ENCODE measurements at regions not wholly inside any gene's neighbourhood (a gene's known extent, or its start where the extent isn't known, plus 50 kb on each side); places are given as distances from the start of the nearest gene placed in this dataset.

- H3K27ac ChIP-seq (ENCODE audit: low read depth, low read length, poor library complexity, severe bottlenecking): no peak overlapping the region
- H3K4me2 ChIP-seq (ENCODE audit: low read length): no peak overlapping the region
- H3K9me3 ChIP-seq (ENCODE audit: low read length): no peaks in the 10 kb centered on the region
- intact Hi-C loops (cut with micrococcal nuclease; ENCODE audit: unreplicated experiment): no loop called here
- no TSS peak for BruUV-seq (replicated peaks)
- no peaks in the 10 kb centered on the region for H3K9me2 ChIP-seq (ENCODE audit: insufficient read depth, low read length)
- TF ChIP-seq EZH2phosphoT487 (IDR thresholded peaks at IDR 0.05; ENCODE audit: borderline replicate concordance, low read depth, low read length) (no peak), CTCF (conservative IDR thresholded peaks at IDR 0.05; ENCODE audit: low read length) (no peak)
- DNase-seq (ENCODE audit: low spot score): no peak
- no peaks in the 10 kb centered on the region for H3K36me3 ChIP-seq (ENCODE audit: insufficient read depth, low read length)
- no peaks in the 10 kb centered on the region for H3K79me2 ChIP-seq (ENCODE audit: insufficient read depth, low read depth, low read length)
- ChIA-PET CTCF (ENCODE audit: unreplicated experiment) (no interaction called here), POLR2A (no interaction called here)
- H3K4me1 ChIP-seq (ENCODE audit: insufficient read depth, low read length, poor library complexity, severe bottlenecking): no peaks in the 10 kb centered on the region
- H2AFZ ChIP-seq (ENCODE audit: low read length): no peak overlapping the region
- no peak overlapping the region for H3K4me3 ChIP-seq (ENCODE audit: low read depth, low read length, poor library complexity, severe bottlenecking)
- no peaks in the 10 kb centered on the region for H4K20me1 ChIP-seq (ENCODE audit: insufficient read depth, low read length)
These were observed 560.5 kb upstream of the MEF2C start for GRCh38 chr5:89443508-89443907.

DNA sequence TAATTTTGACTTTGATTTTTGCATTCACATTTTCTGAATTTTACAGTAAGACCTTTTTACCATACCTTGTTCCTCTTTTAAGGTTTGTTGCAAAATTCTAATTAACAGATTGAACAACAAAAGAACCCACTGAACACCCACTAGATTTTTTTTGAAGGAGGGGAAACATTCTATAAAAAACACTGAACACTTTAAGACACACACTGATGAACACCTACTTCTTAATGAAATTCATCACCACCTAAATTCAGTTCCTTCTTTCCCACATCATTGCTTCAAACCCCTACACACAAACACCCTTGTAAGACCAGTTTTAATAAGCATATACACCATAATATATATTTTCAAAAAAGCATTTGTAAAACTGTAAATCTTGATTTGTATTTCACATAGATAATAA lies 559.0 kb upstream of the MEF2C start:
- Histone ChIP-seq H4K20me1 (ENCODE audit: insufficient read depth, low read length) (no peaks in the 10 kb centered on the region), H3K4me2 (ENCODE audit: low read length) (no peak overlapping the region), H3K36me3 (ENCODE audit: insufficient read depth, low read length) (no peaks in the 10 kb centered on the region), H3K79me2 (ENCODE audit: insufficient read depth, low read depth, low read length) (no peaks in the 10 kb centered on the region), H3K9me3 (ENCODE audit: low read length) (no peaks in the 10 kb centered on the region), H2AFZ (ENCODE audit: low read length) (no peak overlapping the region), H3K4me1 (ENCODE audit: insufficient read depth, low read length, poor library complexity, severe bottlenecking) (no peaks in the 10 kb centered on the region), H3K27ac (ENCODE audit: low read depth, low read length, poor library complexity, severe bottlenecking) (no peak overlapping the region), H3K9me2 (ENCODE audit: insufficient read depth, low read length) (no peaks in the 10 kb centered on the region), H3K4me3 (ENCODE audit: low read depth, low read length, poor library complexity, severe bottlenecking) (no peak overlapping the region)
- no peak for DNase-seq (ENCODE audit: low spot score)
- no peak for TF ChIP-seq CTCF (conservative IDR thresholded peaks at IDR 0.05; ENCODE audit: low read length)
- no TSS peak for BruUV-seq (replicated peaks)
- CTCF ChIA-PET (ENCODE audit: unreplicated experiment): no interaction called here
- POLR2A ChIA-PET: no interaction called here
- intact Hi-C loops (cut with micrococcal nuclease; ENCODE audit: unreplicated experiment): no loop called here

DNA sequence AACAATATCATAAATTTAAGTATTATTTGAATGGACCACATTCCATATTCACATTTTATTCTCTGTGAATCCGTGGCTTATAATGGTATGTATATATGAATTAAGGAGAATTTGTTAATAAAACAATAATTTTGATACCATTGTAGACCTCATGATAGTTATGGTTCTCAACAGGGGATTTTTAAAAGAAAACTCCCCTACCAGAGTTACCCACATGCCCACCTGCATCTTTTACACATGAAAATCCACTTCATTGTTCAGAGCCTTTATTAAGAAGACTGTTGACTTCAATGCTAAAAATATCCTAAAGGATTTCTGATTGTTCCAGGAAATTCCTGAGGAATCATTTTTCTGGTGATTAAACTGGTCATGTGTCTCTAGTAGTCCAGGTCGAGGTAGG lies 557.7 kb upstream of the MEF2C start:
- intact Hi-C loops (cut with micrococcal nuclease; ENCODE audit: unreplicated experiment): no loop called here
- no peaks in the 10 kb centered on the region for H3K4me1 ChIP-seq (ENCODE audit: insufficient read depth, low read length, poor library complexity, severe bottlenecking)
- H3K4me3 ChIP-seq (ENCODE audit: low read depth, low read length, poor library complexity, severe bottlenecking): no peak overlapping the region
- no peaks in the 10 kb centered on the region for H4K20me1 ChIP-seq (ENCODE audit: insufficient read depth, low read length)
- BruUV-seq (replicated peaks): no TSS peak
- H3K9me3 ChIP-seq (ENCODE audit: low read length): no peaks in the 10 kb centered on the region
- H2AFZ ChIP-seq (ENCODE audit: low read length): no peak overlapping the region
- ChIA-PET POLR2A (no interaction called here), CTCF (ENCODE audit: unreplicated experiment) (no interaction called here)
- H3K36me3 ChIP-seq (ENCODE audit: insufficient read depth, low read length): no peaks in the 10 kb centered on the region
- H3K4me2 ChIP-seq (ENCODE audit: low read length): no peak overlapping the region
- no peak for TF ChIP-seq EZH2phosphoT487 (IDR thresholded peaks at IDR 0.05; ENCODE audit: borderline replicate concordance, low read depth, low read length)
- no peak for TF ChIP-seq CTCF (conservative IDR thresholded peaks at IDR 0.05; ENCODE audit: low read length)
- H3K9me2 ChIP-seq (ENCODE audit: insufficient read depth, low read length): no peaks in the 10 kb centered on the region
- no peak for DNase-seq (ENCODE audit: low spot score)
- no peak overlapping the region for H3K27ac ChIP-seq (ENCODE audit: low read depth, low read length, poor library complexity, severe bottlenecking)
- no peaks in the 10 kb centered on the region for H3K79me2 ChIP-seq (ENCODE audit: insufficient read depth, low read depth, low read length)

Measured in OCI-LY7 (cell line).